ENCODE measurements at regions not wholly inside any gene's neighbourhood (a gene's known extent, or its start where the extent isn't known, plus 50 kb on each side); places are given as distances from the start of the nearest gene placed in this dataset.
"Not testable (repeated sequence)": the region's sequence is repeated elsewhere in the genome, so short reads cannot be mapped to it uniquely, and the experiment has no call there.

DNA sequence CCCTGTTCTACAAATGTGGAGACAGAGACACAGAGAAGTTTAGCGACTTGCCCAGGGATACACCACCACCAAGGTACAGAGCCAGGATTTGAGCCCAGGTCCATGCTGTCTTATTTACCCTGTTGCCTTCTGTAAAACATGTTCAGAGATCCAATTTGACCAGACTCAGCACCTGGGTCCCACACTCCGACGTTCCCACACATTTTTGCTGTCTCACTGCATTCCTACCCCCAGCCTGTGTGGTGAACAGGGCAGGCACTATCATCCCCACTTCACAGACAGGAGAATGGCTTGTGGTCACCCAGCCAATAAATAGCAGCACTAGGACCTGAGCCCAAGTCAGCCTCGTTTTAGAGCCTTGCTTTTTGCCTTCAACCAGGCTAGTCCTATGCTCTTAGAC lies 102.8 kb downstream of the PJA1 start:
- Histone ChIP-seq H3K27ac (replicated peaks) (no peak overlapping the region), H3K4me3 (replicated peaks; ENCODE audit: insufficient read depth, low read length) (no peak overlapping the region), H3K27me3 (ENCODE audit: insufficient read depth, poor library complexity, severe bottlenecking) (no peaks in the 10 kb centered on the region)
- no peak for DNase-seq (ENCODE audit: low read depth in 1 of 2, low spot score in 1 of 2)
- TF ChIP-seq POLR2AphosphoS5 (IDR thresholded peaks at IDR 0.05; ENCODE audit: low read depth) (no peak), CTCF (IDR thresholded peaks at IDR 0.05; ENCODE audit: insufficient read depth, low read length) (no peak), REST (IDR thresholded peaks at IDR 0.05; ENCODE audit: insufficient replicate concordance, low read depth) (no peak), SPI1 (IDR thresholded peaks at IDR 0.05; ENCODE audit: borderline replicate concordance, low read depth) (no peak), GABPA (IDR thresholded peaks at IDR 0.05; ENCODE audit: low read depth) (no peak)

GRCh38 chrX:69060631-69061408 lies 104.4 kb downstream of the PJA1 start:
- H3K27me3 ChIP-seq (ENCODE audit: insufficient read depth, poor library complexity, severe bottlenecking) = no peaks in the 10 kb centered on the region
- DNase-seq (ENCODE audit: low read depth in 1 of 2, low spot score in 1 of 2) = no peak
- no peak for TF ChIP-seq GABPA (IDR thresholded peaks at IDR 0.05; ENCODE audit: low read depth)
- no peak for TF ChIP-seq CTCF (IDR thresholded peaks at IDR 0.05; ENCODE audit: insufficient read depth, low read length)
- TF ChIP-seq REST (IDR thresholded peaks at IDR 0.05; ENCODE audit: insufficient replicate concordance, low read depth) = no peak
- TF ChIP-seq POLR2AphosphoS5 (IDR thresholded peaks at IDR 0.05; ENCODE audit: low read depth) = no peak
- TF ChIP-seq SPI1 (IDR thresholded peaks at IDR 0.05; ENCODE audit: borderline replicate concordance, low read depth) = no peak
- no peak overlapping the region for H3K27ac ChIP-seq (replicated peaks)
- no peak overlapping the region for H3K4me3 ChIP-seq (replicated peaks; ENCODE audit: insufficient read depth, low read length)

DNA sequence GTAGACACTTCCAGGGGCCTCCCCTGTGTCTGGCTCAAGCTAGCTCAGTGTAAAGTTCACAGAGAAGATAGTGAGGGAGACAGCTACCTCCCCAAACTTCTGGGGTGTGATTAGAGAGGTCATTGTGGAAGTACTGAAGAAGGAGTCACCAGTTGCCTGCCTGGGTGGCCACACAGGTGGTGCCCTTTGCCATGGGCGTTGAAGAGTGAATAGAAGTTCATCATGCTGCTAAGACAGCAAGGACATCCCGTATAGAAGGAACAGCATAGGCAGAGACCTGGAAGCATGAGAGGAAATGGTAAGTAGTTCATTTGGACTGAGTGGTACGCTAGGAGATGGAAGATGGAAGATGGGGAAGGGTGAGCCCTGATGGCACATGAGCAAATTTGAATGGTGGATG lies 110.1 kb downstream of the PJA1 start:
- Histone ChIP-seq H3K27ac (replicated peaks) (no peak overlapping the region), H3K4me3 (replicated peaks; ENCODE audit: insufficient read depth, low read length) (no peak overlapping the region), H3K27me3 (ENCODE audit: insufficient read depth, poor library complexity, severe bottlenecking) (no peaks in the 10 kb centered on the region)
- DNase-seq (ENCODE audit: low read depth in 1 of 2, low spot score in 1 of 2) = no peak
- TF ChIP-seq GABPA (IDR thresholded peaks at IDR 0.05; ENCODE audit: low read depth) (no peak), POLR2AphosphoS5 (IDR thresholded peaks at IDR 0.05; ENCODE audit: low read depth) (no peak), CTCF (IDR thresholded peaks at IDR 0.05; ENCODE audit: insufficient read depth, low read length) (no peak), SPI1 (IDR thresholded peaks at IDR 0.05; ENCODE audit: borderline replicate concordance, low read depth) (no peak)

DNA sequence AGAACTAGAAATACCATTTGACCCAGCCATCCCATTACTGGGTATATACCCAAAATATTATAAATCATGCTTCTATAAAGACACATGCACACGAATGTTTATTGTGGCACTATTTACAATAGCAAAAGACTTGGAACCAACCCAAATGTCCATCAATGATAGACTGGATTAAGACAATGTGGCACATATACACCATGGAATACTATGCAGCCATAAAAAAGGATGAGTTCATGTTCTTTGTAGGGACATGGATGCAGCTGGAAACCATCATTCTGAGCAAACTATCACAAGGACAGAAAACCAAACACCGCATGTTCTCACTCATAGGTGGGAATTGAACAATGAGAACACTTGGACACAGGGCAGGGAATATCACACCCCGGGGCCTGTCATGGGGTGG lies 110.8 kb downstream of the PJA1 start:
- DNase-seq (ENCODE audit: low read depth in 1 of 2, low spot score in 1 of 2); H3K4me3 ChIP-seq (replicated peaks; ENCODE audit: insufficient read depth, low read length); H3K27ac ChIP-seq (replicated peaks); H3K27me3 ChIP-seq (ENCODE audit: insufficient read depth, poor library complexity, severe bottlenecking): not testable (repeated sequence)

Measured in HL-60 (cell line).